Femur (tissue), 1 donor: ENCODE measurements at regions not wholly inside any gene's neighbourhood (a gene's known extent, or its start where the extent isn't known, plus 50 kb on each side); places are given as distances from the start of the nearest gene placed in this dataset.
"Not testable (repeated sequence)": the region's sequence is repeated elsewhere in the genome, so short reads cannot be mapped to it uniquely, and the experiment has no call there.

Source experiments
- DNase-seq: peaks from one replicate; pipeline ENCODE4 v3.0.0-alpha.2; 2017

DNA sequence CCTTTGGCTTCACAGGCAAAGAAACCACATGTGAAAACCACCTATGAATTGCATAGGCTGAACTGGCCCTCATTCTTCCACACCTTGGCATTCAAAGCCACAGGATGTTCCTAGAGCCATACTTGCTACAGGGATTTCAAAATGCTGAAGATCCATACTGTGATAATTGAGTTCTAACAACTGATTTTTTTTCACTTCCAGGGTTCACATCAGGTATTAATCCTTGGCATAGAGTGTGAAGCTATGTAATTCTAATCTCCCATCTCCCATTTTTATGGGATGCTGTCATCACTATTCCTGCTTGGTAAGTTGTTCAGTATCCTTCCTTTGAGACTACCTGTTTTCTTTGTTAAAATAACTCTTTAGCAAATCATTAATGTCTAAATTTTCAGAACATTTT is 1569.2 kb upstream of the ADGRL3 start:
- no peak for DNase-seq

GRCh38 chr4:59637596-59637995 is 1562.5 kb upstream of the ADGRL3 start:
- no peak for DNase-seq

GRCh38 chr4:59643682-59644081 is 1556.4 kb upstream of the ADGRL3 start:
- no peak for DNase-seq

DNA sequence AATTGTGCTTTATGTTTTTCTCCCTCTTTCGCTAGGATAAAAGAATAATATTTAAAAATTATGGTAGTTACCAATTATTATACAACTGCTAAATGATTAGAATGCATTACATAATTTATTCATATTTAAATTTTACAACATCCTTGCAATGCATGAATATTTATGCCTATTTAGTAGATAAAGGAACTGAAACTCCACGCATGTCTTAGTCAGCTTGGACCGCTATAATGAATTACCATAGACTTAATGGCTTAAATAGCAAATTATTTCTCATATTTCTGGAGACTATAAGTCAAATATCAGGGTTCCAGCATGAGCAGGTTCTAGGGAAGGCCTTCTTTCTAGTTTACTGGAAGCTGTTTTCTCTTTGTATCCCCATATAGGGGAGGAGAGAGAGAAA is 1555.4 kb upstream of the ADGRL3 start:
- DNase-seq: no peak

- DNase-seq: no peak
Observed at GRCh38 chr4:59646082-59646481, 1554.0 kb upstream of the ADGRL3 start.

DNA sequence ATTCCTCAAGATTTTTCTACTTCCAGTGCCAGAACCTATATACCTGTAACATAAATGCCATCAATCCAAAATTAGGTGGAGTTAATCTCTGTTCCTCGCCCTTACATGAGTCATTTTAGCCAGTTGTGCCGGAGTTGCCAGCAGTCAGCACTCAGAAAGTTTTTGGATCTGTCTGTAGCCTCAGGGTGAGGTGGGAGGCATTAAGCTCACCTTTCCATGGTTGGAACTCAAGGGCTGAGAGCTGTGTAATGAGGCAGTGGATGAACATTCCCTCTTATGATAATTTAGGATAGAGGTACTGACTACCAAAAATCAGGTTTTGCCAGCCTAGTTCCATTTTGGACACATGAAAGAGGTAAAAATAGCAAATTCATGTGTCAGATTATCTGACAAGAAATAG is 1553.1 kb upstream of the ADGRL3 start:
- DNase-seq: no peak

DNA sequence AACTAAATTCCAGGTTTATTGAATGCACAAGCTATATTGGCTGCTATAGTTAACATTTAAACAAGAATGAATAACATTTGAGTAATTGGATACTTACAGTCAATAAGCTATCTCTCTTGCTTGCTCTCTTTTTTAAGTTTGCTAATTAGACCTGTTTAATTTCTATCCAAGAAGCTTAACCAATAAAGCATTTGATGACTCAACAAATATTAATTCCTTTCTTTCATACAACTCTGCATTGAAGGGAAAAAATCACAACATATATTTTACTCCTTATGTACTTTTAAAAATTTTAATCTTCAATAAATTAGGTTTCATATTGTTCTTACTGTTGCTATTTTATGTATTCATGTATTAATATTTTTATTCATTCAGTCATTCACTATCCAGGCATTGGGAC is 1552.6 kb upstream of the ADGRL3 start:
- no peak for DNase-seq

- no peak for DNase-seq
Observed at GRCh38 chr4:59650861-59651260, 1549.3 kb upstream of the ADGRL3 start.

DNA sequence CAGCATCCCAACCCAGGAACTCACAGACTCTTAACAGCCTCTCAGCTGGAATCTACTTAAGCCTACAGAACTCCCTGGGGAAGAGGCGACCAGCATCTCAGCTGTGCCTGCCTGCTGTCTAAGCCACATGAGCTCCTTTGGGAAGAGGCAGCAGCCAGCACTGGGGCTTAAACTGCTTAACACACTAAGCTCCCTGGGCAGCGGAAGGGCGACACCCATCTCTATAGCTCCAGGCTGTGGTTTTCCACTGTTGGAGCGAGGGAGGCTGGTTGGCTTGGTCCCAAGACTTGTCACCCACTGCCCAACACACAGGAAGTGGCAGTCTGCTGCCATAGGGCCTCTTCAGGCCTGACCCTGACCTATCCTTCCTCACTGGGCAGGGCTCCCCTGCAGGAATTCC is 1544.1 kb upstream of the ADGRL3 start:
- DNase-seq: peak; percentile 26

GRCh38 chr4:59664771-59665170 is 1535.4 kb upstream of the ADGRL3 start:
- no peak for DNase-seq

GRCh38 chr4:59666645-59667044 is 1533.5 kb upstream of the ADGRL3 start:
- no peak for DNase-seq

DNA sequence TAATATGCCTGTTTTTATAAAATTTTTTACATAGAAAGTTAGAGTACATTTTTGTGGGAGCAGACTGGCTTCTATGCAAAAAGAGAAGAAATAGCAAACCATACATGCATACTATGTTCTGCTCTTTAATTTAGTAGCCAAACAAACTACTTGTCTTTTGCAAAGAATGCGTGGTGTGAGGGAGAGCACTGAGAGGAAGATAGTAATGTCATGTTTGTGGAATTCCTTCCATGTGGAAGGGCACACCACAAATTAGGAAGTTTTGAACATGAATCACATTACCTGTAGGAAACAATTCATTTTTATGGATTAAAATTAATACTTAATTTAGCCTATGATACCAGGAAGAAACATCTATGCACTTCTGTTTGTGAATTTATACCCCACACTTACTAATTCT is 1529.1 kb upstream of the ADGRL3 start:
- DNase-seq: no peak

DNA sequence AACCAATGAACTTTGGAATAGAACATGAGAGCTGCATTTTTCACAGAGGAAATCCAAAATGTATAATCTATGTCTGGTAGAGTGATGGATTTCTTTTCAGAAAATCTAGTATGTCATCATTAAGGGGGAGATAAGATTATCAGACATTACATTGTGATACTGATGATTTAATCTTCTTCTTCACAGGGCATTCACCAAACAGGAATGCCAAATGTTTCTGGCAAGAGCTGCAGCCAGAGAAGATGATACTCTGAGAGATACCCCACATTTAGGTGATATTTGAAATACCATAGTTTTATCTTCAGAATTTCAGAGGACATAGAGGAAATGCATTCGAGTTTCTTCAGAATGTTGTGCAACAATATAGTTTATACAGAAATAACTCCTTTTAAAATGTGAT is 1523.7 kb upstream of the ADGRL3 start:
- no peak for DNase-seq

DNA sequence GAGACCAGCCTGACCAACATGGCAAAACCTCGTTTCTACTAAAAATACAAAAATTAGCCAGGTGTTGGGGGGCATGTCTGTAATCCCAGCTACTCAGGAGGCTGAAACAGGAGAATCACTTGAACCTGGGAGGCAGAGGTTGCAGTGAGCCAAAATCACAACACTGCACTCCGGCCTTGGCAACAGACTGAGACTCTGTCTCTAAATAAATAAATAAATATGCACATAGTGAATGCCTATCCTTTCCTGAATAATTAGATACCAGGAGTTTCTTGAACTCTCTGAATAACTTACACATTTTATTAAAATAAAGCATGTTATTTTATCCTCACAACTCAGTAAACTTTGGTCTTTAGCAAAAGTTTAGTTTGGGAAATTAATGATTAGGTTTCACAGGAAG is 1523.1 kb upstream of the ADGRL3 start:
- not testable (repeated sequence) for DNase-seq

DNA sequence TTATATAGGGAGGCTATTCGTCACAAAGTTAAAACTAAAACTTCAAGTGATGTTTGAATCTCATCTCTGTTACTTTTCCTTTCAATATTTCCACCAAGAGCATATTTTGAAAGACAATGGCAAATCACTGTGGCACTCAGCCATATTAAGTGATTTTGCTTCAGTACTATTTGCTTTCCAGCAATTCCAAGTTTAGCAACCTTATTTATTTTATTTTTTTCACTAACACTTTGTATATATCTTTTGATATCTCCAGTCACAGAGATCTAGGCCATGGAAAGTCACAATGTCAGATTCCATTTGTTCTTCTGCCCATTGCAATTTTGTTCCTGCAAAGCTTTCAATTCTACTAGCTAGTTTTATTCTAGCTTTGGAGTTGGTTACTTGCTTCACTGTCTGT is 1514.5 kb upstream of the ADGRL3 start:
- DNase-seq: no peak

DNA sequence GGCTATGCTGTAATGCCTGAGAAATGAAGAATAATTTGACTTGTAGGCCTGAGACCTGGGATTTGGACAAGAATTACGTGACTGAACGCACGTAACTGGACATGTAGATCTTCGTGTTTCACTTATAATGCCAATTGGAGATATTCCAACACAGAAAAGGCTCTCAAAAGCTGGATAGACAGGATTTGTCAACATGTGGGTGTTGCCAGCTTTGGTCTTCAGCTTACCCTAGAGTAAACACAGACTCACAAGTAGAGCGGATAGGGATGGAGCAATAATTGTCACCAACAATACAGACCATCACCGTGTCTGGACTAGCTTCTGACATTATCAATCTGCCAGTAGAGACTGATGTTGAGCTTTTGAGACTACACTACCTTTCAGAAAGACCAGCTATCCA is 1511.0 kb upstream of the ADGRL3 start:
- DNase-seq: no peak

- DNase-seq: no peak
Observed at GRCh38 chr4:59695355-59696053, 1504.6 kb upstream of the ADGRL3 start.

GRCh38 chr4:59698041-59698440 is 1502.1 kb upstream of the ADGRL3 start:
- no peak for DNase-seq

DNA sequence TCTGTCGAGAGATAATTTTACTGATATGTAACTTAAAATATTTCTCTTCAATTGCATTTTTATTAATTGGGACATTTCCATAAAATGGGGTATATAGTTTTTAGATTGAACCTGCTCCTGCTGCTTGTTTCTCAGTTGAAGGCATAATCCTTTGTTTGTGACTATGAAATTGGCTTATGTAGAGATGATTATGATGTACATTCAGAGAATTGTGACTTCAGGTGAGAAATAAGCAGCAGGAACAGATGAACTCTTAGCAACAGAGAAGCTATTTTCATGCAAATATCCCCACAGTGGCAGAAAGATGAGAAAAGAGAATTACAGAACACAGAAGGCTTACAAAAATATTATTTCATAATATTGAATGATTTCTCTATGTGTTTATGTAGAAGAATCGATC is 1499.5 kb upstream of the ADGRL3 start:
- no peak for DNase-seq

DNA sequence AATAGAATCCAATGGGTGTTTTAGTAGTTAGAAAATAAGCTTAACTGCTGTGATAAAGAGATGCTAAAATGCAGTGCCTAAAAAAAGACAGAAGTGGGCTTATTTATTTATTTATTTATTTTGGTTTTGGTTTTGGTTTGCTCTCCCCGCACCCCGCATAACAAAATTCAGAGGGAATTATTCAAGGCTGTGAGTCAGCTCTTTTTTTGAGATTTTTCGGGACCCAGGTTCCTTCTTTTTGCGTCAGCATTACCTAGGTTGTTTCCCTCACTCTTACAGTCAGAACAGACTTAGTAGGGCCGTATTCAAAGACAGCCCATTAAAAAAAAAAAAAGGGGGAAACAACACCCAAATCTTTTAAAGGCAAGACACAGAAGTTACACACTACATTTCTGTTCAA is 1495.5 kb upstream of the ADGRL3 start:
- no peak for DNase-seq

GRCh38 chr4:59712470-59712869 is 1487.7 kb upstream of the ADGRL3 start:
- DNase-seq: no peak

GRCh38 chr4:59724286-59724685 is 1475.8 kb upstream of the ADGRL3 start:
- not testable (repeated sequence) for DNase-seq

GRCh38 chr4:59727745-59728144 is 1472.4 kb upstream of the ADGRL3 start:
- no peak for DNase-seq

GRCh38 chr4:59728496-59728895 is 1471.6 kb upstream of the ADGRL3 start:
- no peak for DNase-seq

- DNase-seq: no peak
Observed at GRCh38 chr4:59729321-59729720, 1470.8 kb upstream of the ADGRL3 start.

GRCh38 chr4:59748433-59748832 is 1451.7 kb upstream of the ADGRL3 start:
- DNase-seq: no peak
